ENCODE measurements at regions not wholly inside any gene's neighbourhood (a gene's known extent, or its start where the extent isn't known, plus 50 kb on each side); places are given as distances from the start of the nearest gene placed in this dataset.

GRCh38 chr9:95584176-95584575, 67.4 kb upstream of the PTCH1 start:
- TF ChIP-seq GATA2 (IDR thresholded peaks at IDR 0.05; ENCODE audit: low read depth, low read length) (no peak), GATA3 (IDR thresholded peaks at IDR 0.05; ENCODE audit: low read depth, low read length) (no peak)

GRCh38 chr9:95581900-95582299, 65.1 kb upstream of the PTCH1 start:
- TF ChIP-seq GATA2 (IDR thresholded peaks at IDR 0.05; ENCODE audit: low read depth, low read length) (no peak), GATA3 (IDR thresholded peaks at IDR 0.05; ENCODE audit: low read depth, low read length) (no peak)

- TF ChIP-seq GATA2 (IDR thresholded peaks at IDR 0.05; ENCODE audit: low read depth, low read length) (peak; percentile 95), GATA3 (IDR thresholded peaks at IDR 0.05; ENCODE audit: low read depth, low read length) (peak; percentile 83)
These were observed 64.3 kb upstream of the PTCH1 start for GRCh38 chr9:95580812-95581761.

- TF ChIP-seq GATA2 (IDR thresholded peaks at IDR 0.05; ENCODE audit: low read depth, low read length), result no peak
- TF ChIP-seq GATA3 (IDR thresholded peaks at IDR 0.05; ENCODE audit: low read depth, low read length), result no peak
These were observed 58.2 kb upstream of the PTCH1 start for GRCh38 chr9:95574866-95575553.

- TF ChIP-seq GATA3 (IDR thresholded peaks at IDR 0.05; ENCODE audit: low read depth, low read length), result no peak
- no peak for TF ChIP-seq GATA2 (IDR thresholded peaks at IDR 0.05; ENCODE audit: low read depth, low read length)
These were observed 57.4 kb upstream of the PTCH1 start for GRCh38 chr9:95574176-95574575.

GRCh38 chr9:95573463-95573862, 56.7 kb upstream of the PTCH1 start:
- TF ChIP-seq GATA3 (IDR thresholded peaks at IDR 0.05; ENCODE audit: low read depth, low read length), result no peak
- no peak for TF ChIP-seq GATA2 (IDR thresholded peaks at IDR 0.05; ENCODE audit: low read depth, low read length)

GRCh38 chr9:95572381-95573151, 55.8 kb upstream of the PTCH1 start:
- no peak for TF ChIP-seq GATA3 (IDR thresholded peaks at IDR 0.05; ENCODE audit: low read depth, low read length)
- TF ChIP-seq GATA2 (IDR thresholded peaks at IDR 0.05; ENCODE audit: low read depth, low read length), result no peak

GRCh38 chr9:95570646-95571045, 53.9 kb upstream of the PTCH1 start:
- TF ChIP-seq GATA2 (IDR thresholded peaks at IDR 0.05; ENCODE audit: low read depth, low read length) (no peak), GATA3 (IDR thresholded peaks at IDR 0.05; ENCODE audit: low read depth, low read length) (no peak)

- TF ChIP-seq GATA2 (IDR thresholded peaks at IDR 0.05; ENCODE audit: low read depth, low read length), result no peak
- no peak for TF ChIP-seq GATA3 (IDR thresholded peaks at IDR 0.05; ENCODE audit: low read depth, low read length)
These were observed 53.4 kb upstream of the PTCH1 start for GRCh38 chr9:95570150-95570549.

Data from SH-SY5Y (cell line).